Adrenal gland (tissue), 9 donors: ENCODE measurements at regions not wholly inside any gene's neighbourhood (a gene's known extent, or its start where the extent isn't known, plus 50 kb on each side); places are given as distances from the start of the nearest gene placed in this dataset.

ENCODE experiments used
- DNase-seq, 7 donors: peaks; one replicate each; pipeline ENCODE4 v3.0.0-alpha.2; 2019 to 2020
- H3K27ac ChIP-seq, 5 donors: fragments of 200-600 bp; sonication (generic) in 4 of 5; 1 replicate in 3 of 5; 2 replicates in 2 of 5; pipeline versions ENCODE4 v1.5.1 to v1.8.0; 2016 to 2020; ENCODE audit warnings: mild to moderate bottlenecking in 1 of 5
- H3K27me3 ChIP-seq: fragments of 200-600 bp; 2 replicates; pipeline ENCODE4 v1.8.0; 2021
- H3K36me3 ChIP-seq, 2 donors: fragments of 200-600 bp; replicated peaks in 1 of 2; 1 replicate in 1 of 2; 2 replicates in 1 of 2; pipeline versions ENCODE4 v1.5.1 to v1.8.0; 2018 to 2022
- H3K4me1 ChIP-seq, 2 donors: fragments of 200-600 bp; replicated peaks in 1 of 2; 1 replicate in 1 of 2; 2 replicates in 1 of 2; pipeline versions ENCODE4 v1.5.1 to v1.8.0; 2018 to 2021
- H3K4me3 ChIP-seq, 4 donors: fragments of 200-600 bp; sonication (generic) in 3 of 4; one replicate each; pipeline ENCODE4 v1.5.1; 2016 to 2018
- H3K9me3 ChIP-seq, 3 donors: fragments of 200-600 bp; sonication (generic) in 1 of 3; replicated peaks in 1 of 3; 1 replicate in 2 of 3; 2 replicates in 1 of 3; pipeline versions ENCODE4 v1.5.1 to v1.8.0; 2016 to 2021
- CTCF ChIP-seq, 6 experiments: fragments of 450-650 bp in 4 of 6; fragments of 200-600 bp in 2 of 6; sonication (generic) in 1 of 6; IDR thresholded peaks; 1 replicate in 5 of 6; 2 replicates in 1 of 6; pipeline versions ENCODE4 v1.5.1 to v1.8.0; 2016 to 2021; ENCODE audit warnings: antibody characterized with exemption in 6 of 6, mild to moderate bottlenecking in 2 of 6, moderate library complexity in 1 of 6
- POLR2A ChIP-seq, 2 donors: fragments of 450-650 bp; IDR thresholded peaks; one replicate each; pipeline ENCODE4 v1.6.1; 2017; ENCODE audit warnings: antibody characterized with exemption in 2 of 2, mild to moderate bottlenecking in 2 of 2, moderate library complexity in 1 of 2
- WGBS, 4 donors: extraction: QIAGEN DNeasy Blood & Tissue Kit in 2 of 4; methylation state at CpG; one replicate each; pipeline versions ENCODE4 v1.1.5 to v1.1.7; 2013 to 2017; 5-methylcytosine and 5-hydroxymethylcytosine counted together
- intact Hi-C, 2 donors: fragments of 100-400 bp; cut with DNase I; formaldehyde crosslinking; loops; one replicate each; pipeline versions ENCODE4 v1.14.1 to v1.15.0; 2022 to 2023
- donor health status: healthy with polysubstance abuse.
- donor health status: Bipolar disorder and iron deficiency.
- donor health status: DM: yes; HTN: yes; CAD: no.
- donor health status: DM: no; HTN: no; CAD: no.
- donor health status: DM: no; HTN: no; CAD: no.

- no peaks in the 10 kb centered on the region for H3K9me3 ChIP-seq
- 74 to 81% (median 74%) methylated on average over 1 of the region's 1 CpG for WGBS, 4 donors
- no peaks in the 10 kb centered on the region for H3K4me1 ChIP-seq
- H3K4me3 ChIP-seq = no peak overlapping the region
- H3K27me3 ChIP-seq = no peaks in the 10 kb centered on the region
- TF ChIP-seq POLR2A (IDR thresholded peaks at IDR 0.05) (no peak), CTCF (IDR thresholded peaks at IDR 0.05) (no peak)
- no peak overlapping the region for H3K27ac ChIP-seq
- no peak for DNase-seq
- no peaks in the 10 kb centered on the region for H3K36me3 ChIP-seq
- intact Hi-C loops = no loop called here
These were observed 363.4 kb upstream of the PLXNA2 start for GRCh38 chr1:208607616-208608015.

GRCh38 chr1:208614610-208615009 is 370.4 kb upstream of the PLXNA2 start:
- Histone ChIP-seq H3K27me3 (no peaks in the 10 kb centered on the region), H3K27ac (no peak overlapping the region), H3K9me3 (no peaks in the 10 kb centered on the region), H3K36me3 (no peaks in the 10 kb centered on the region), H3K4me3 (no peak overlapping the region), H3K4me1 (no peaks in the 10 kb centered on the region)
- intact Hi-C loops = no loop called here
- DNase-seq = no peak
- 85 to 100% (median 95%) methylated on average over 2 of the region's 2 CpGs for WGBS, 4 donors
- no peak for TF ChIP-seq POLR2A (IDR thresholded peaks at IDR 0.05)
- TF ChIP-seq CTCF (IDR thresholded peaks at IDR 0.05) = no peak

- Histone ChIP-seq H3K27me3 (no peaks in the 10 kb centered on the region), H3K27ac (no peak overlapping the region), H3K9me3 (no peaks in the 10 kb centered on the region), H3K4me1 (no peaks in the 10 kb centered on the region), H3K4me3 (no peak overlapping the region), H3K36me3 (no peaks in the 10 kb centered on the region)
- DNase-seq = no peak
- no peak for TF ChIP-seq POLR2A (IDR thresholded peaks at IDR 0.05)
- no peak for TF ChIP-seq CTCF (IDR thresholded peaks at IDR 0.05)
- intact Hi-C loops = no loop called here
These were observed 371.2 kb upstream of the PLXNA2 start for GRCh38 chr1:208615371-208615770.

GRCh38 chr1:208616776-208617175 is 372.6 kb upstream of the PLXNA2 start:
- Histone ChIP-seq H3K27ac (no peak overlapping the region), H3K27me3 (no peaks in the 10 kb centered on the region), H3K36me3 (no peaks in the 10 kb centered on the region), H3K4me3 (no peak overlapping the region), H3K4me1 (no peaks in the 10 kb centered on the region), H3K9me3 (peaks cover 0 to 1% (median 0%) of the 10 kb centered on the region in 3 donors)
- no peak for DNase-seq
- TF ChIP-seq CTCF (IDR thresholded peaks at IDR 0.05) (no peak), POLR2A (IDR thresholded peaks at IDR 0.05) (no peak)
- intact Hi-C loops = no loop called here
- WGBS, 4 donors = 63 to 77% (median 70%) methylated on average over 2 to 3 of the region's 3 CpGs
